ENCODE measurements at regions not wholly inside any gene's neighbourhood (a gene's known extent, or its start where the extent isn't known, plus 50 kb on each side); places are given as distances from the start of the nearest gene placed in this dataset.

- no peak for ATAC-seq
- H3K27ac ChIP-seq (ENCODE audit: low read depth): no peak overlapping the region
- no peak for TF ChIP-seq NANOG (IDR thresholded peaks at IDR 0.05; ENCODE audit: borderline replicate concordance)
- no peak for TF ChIP-seq REST (IDR thresholded peaks at IDR 0.05; ENCODE audit: unreplicated experiment)
- TF ChIP-seq STAT1 (IDR thresholded peaks at IDR 0.05; ENCODE audit: unreplicated experiment): no peak
- no peak for TF ChIP-seq ZNF331 (CRISPR knock-in tag; IDR thresholded peaks at IDR 0.05; ENCODE audit: low read depth)
- TF ChIP-seq ZNF114 (CRISPR knock-in tag; IDR thresholded peaks at IDR 0.05): no peak
- no peak for TF ChIP-seq POLR2AphosphoS5 (IDR thresholded peaks at IDR 0.05; ENCODE audit: low read depth)
- TF ChIP-seq EZH2 (IDR thresholded peaks at IDR 0.05; ENCODE audit: low read depth, unreplicated experiment): no peak
- no peak for TF ChIP-seq JUNB (IDR thresholded peaks at IDR 0.05; ENCODE audit: unreplicated experiment)
- no peak for TF ChIP-seq EZH2phosphoT487 (IDR thresholded peaks at IDR 0.05; ENCODE audit: unreplicated experiment)
- no peak for TF ChIP-seq ETS1 (IDR thresholded peaks at IDR 0.05)
- TF ChIP-seq ZNF462 (CRISPR knock-in tag; IDR thresholded peaks at IDR 0.05): no peak
- TF ChIP-seq CTCF (conservative IDR thresholded peaks at IDR 0.05; ENCODE audit: low read depth in 2 of 2): no peak
- no peak for TF ChIP-seq CREB1 (CRISPR knock-in tag; IDR thresholded peaks at IDR 0.05; ENCODE audit: low read depth)
- H3K36me3 ChIP-seq (ENCODE audit: insufficient read depth): no peaks in the 10 kb centered on the region
- no peak overlapping the region for H3K4me3 ChIP-seq
- H3K27me3 Mint-ChIP-seq (ENCODE audit: insufficient read depth, low read depth, poor library complexity): no peaks in the 10 kb centered on the region
- H3K4me1 ChIP-seq (ENCODE audit: insufficient read depth): peaks cover 5% of the 10 kb centered on the region; the same call in 1 of the 2 replicates
- no peak overlapping the region for H2AFZ ChIP-seq
- H3K9me2 ChIP-seq (ENCODE audit: insufficient read depth): no peaks in the 10 kb centered on the region
- H4K20me1 ChIP-seq (replicated peaks; ENCODE audit: insufficient read depth): no peaks in the 10 kb centered on the region
- H3K4me1 Mint-ChIP-seq: peaks cover 5% of the 10 kb centered on the region
- no peak overlapping the region for H3K4me3 Mint-ChIP-seq
- H3K36me3 Mint-ChIP-seq (ENCODE audit: low read depth): no peaks in the 10 kb centered on the region; the same call in 2 of the 3 replicates
- H3F3A ChIP-seq (replicated peaks; ENCODE audit: low read depth): no peaks in the 10 kb centered on the region
- H3K9me3 Mint-ChIP-seq: no peaks in the 10 kb centered on the region
- DNase-seq (ENCODE audit: low spot score): no peak
- H3K79me2 ChIP-seq (replicated peaks; ENCODE audit: insufficient read depth): no peaks in the 10 kb centered on the region
- no peak overlapping the region for H3K27ac Mint-ChIP-seq
- H3K27me3 ChIP-seq (ENCODE audit: insufficient read depth): no peaks in the 10 kb centered on the region
- H3K4me2 ChIP-seq: no peak overlapping the region
Measured at GRCh38 chr21:16488042-16488441, 758.3 kb downstream of the USP25 start.

Measured in GM23338 (cell line).